ENCODE measurements at regions not wholly inside any gene's neighbourhood (a gene's known extent, or its start where the extent isn't known, plus 50 kb on each side); places are given as distances from the start of the nearest gene placed in this dataset.

DNA sequence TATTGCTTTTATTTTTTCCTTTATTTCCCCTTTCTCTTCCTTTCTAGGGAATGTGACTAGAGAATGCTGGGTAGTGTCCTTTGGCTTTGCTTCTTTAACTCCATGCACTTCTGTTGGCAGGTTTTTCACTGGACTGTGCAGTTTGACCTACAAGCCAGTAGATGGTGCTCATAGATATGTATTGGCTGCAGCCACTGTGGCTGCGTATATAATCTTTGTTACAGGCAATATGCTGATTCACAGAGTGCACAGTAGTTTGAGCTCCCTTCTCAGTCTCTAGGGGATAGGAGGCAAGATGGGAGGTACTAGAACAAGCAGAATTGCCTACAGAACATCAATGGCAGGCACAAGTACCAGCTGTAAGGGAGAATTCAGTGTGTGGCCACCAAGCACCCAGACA lies 503.5 kb downstream of the LRFN5 start:
- peak; percentile 6 for DNase-seq (ENCODE audit: low spot score)

DNA sequence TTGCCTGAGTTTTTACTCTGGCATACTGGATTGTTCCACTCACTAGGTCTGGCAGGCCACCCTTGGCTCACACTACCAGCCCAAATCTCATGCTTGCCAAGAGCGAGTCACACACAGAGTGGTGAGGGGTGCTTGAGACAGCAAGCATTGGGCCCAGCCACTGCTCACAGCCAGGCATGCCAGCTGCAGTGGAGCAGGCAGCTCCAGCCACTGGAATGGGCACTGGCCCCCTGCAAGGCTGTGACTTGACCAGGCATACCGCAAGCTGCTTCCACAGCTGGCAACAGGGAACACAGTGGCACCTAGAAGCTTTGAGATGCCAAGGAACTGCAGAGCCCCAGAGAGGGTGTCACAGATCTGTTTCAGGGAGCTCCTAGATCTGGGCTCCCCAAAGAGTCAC lies 488.5 kb downstream of the LRFN5 start:
- DNase-seq (ENCODE audit: low spot score), result no peak

- no peak for DNase-seq (ENCODE audit: low spot score)
Observed at GRCh38 chr14:42090122-42090521, 483.4 kb downstream of the LRFN5 start.

- DNase-seq (ENCODE audit: low spot score), result no peak
Observed at GRCh38 chr14:42079911-42080310, 473.2 kb downstream of the LRFN5 start.

- no peak for DNase-seq (ENCODE audit: low spot score)
Observed at GRCh38 chr14:42078345-42078744, 471.7 kb downstream of the LRFN5 start.

DNA sequence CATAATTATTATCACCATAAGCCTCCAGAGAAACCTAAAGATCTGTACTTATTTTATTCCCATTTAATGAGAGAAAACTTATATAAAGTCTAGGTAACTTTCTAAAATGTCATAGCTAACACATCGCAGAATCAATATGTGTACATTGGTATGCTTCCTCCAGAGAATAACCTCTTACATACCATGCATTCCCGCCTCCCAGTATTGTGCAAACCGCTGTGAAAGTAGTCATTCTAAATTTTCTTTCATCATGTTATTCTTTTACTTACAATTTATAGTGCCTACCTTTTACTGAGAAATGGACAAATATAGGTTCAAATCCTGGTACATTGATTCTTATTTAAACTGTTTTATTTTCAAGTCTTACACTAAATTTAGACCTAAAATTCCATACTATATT lies 463.4 kb downstream of the LRFN5 start:
- DNase-seq (ENCODE audit: low spot score), result no peak

GRCh38 chr14:42057111-42057510 lies 450.4 kb downstream of the LRFN5 start:
- DNase-seq (ENCODE audit: low spot score), result no peak

GRCh38 chr14:42047421-42048055 lies 440.9 kb downstream of the LRFN5 start:
- DNase-seq (ENCODE audit: low spot score), result no peak

DNA sequence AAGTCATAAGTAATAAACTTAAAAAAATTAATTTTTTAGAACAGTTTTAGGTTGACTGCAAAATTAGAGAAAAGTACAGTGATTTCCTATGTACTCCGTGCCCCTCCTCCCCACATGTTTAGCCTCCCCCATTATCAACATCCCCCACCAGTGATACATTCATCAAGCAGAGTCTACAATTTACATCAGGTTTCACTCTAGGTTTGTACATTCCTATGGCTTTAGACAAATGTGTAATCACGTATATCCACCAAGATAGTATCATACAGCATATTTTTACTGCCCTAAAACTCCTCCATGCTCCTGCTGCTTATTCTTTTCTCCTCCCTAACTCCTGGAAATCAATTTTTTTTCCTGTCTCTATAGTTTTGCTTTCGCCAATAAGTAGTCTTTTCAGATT lies 438.7 kb downstream of the LRFN5 start:
- no peak for DNase-seq (ENCODE audit: low spot score)

DNA sequence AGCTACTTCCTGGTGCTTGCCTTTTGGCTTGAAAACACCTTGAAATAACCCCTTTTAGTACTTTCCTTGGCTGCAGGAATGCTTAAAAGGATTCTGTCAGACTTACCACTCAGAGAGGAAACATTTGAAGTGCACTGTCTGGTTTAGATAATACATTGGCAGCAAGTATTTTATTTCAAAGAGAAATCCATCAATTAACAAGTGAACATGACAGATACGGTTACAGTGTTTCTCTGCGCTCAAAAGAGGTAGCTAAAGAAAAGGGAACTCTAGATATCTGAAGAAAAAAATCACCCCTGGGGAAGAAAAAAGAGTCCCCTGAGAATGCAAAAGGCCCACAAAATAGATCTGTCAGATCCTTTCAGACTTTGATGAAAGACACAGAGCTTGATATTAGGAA lies 421.9 kb downstream of the LRFN5 start:
- no peak for DNase-seq (ENCODE audit: low spot score)

- DNase-seq (ENCODE audit: low spot score), result no peak
Observed at GRCh38 chr14:42027271-42027670, 420.6 kb downstream of the LRFN5 start.

DNA sequence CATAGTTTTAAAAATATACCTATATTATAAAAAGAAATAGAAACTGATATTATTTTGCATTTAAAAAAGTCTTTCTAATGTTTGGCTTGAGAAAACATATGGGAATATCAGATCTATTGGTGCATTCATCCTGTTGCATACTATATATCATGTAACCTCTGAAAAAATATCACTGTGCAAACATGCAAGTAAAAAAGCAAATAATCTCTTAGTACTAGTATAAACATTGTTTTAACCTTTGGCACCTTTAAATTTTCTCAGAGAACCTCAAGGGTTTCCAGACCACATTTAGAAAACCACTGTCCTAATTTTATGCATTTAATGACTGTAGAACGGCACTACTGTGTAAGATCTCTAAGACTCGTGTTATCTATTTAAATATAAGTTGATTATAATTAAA lies 416.8 kb downstream of the LRFN5 start:
- peak; percentile 2 for DNase-seq (ENCODE audit: low spot score)

GRCh38 chr14:42014301-42014700 lies 407.6 kb downstream of the LRFN5 start:
- DNase-seq (ENCODE audit: low spot score), result no peak

- DNase-seq (ENCODE audit: low spot score), result no peak
Observed at GRCh38 chr14:42013559-42013958, 406.9 kb downstream of the LRFN5 start.

- DNase-seq (ENCODE audit: low spot score), result no peak
Observed at GRCh38 chr14:42013153-42013552, 406.5 kb downstream of the LRFN5 start.

GRCh38 chr14:42011221-42011620 lies 404.5 kb downstream of the LRFN5 start:
- no peak for DNase-seq (ENCODE audit: low spot score)

GRCh38 chr14:42004321-42004720 lies 397.6 kb downstream of the LRFN5 start:
- DNase-seq (ENCODE audit: low spot score), result no peak

GRCh38 chr14:42002141-42002540 lies 395.5 kb downstream of the LRFN5 start:
- DNase-seq (ENCODE audit: low spot score), result no peak

- no peak for DNase-seq (ENCODE audit: low spot score)
Observed at GRCh38 chr14:42001431-42001830, 394.8 kb downstream of the LRFN5 start.

GRCh38 chr14:42000450-42000849 lies 393.8 kb downstream of the LRFN5 start:
- no peak for DNase-seq (ENCODE audit: low spot score)

DNA sequence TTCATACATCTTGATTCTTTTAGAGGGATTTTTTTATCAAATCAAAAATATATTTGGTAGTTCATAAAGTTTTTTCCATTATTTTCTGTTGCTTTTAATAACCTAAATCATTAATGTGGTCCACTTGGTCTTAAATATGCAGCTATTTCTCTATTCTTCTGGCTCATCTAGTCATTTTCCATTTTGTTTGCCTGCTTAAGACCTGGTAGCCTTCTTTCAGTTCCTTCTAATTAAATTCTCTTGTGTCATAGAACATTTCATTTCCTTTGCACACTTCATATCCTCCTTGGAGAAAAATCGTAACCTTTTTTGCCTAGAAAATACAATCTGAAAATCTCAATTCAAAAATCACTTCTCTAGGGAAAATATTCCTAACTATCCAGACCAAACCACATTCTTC lies 387.0 kb downstream of the LRFN5 start:
- DNase-seq (ENCODE audit: low spot score), result no peak

- DNase-seq (ENCODE audit: low spot score), result no peak
Observed at GRCh38 chr14:41986700-41987099, 380.0 kb downstream of the LRFN5 start.

DNA sequence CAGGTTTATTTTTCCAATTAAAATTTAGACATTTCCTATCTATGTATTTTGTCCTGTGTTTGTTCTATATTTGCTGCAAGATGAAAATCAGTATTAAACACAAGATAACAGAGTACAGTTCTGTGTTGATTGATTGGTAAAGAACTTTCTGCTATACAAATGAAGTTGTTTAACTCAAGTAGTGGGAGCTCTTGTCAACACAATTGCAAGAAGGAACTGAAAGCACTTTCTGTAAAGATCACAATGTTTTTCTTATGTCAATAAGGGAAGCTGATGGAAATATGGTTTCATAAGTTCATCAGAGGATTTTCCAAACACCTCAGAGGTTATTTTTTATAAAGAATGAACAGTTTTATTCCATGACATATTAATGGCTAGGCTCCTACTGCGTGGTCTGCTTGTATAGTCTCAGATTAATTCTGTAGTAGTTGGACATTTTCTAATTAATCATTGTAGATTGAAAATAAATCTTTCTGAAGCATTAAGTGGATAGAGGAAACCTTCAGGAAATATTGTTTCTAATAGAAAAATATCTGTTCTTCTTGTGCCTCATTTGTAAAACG lies 379.5 kb downstream of the LRFN5 start:
- no peak for DNase-seq (ENCODE audit: low spot score)

- DNase-seq (ENCODE audit: low spot score), result no peak
Observed at GRCh38 chr14:41973178-41973577, 366.5 kb downstream of the LRFN5 start.

Measured in HuH-7 (cell line).